GM23338 (cell line): ENCODE measurements at regions not wholly inside any gene's neighbourhood (a gene's known extent, or its start where the extent isn't known, plus 50 kb on each side); places are given as distances from the start of the nearest gene placed in this dataset.

Source experiments
- ATAC-seq: fragments of 200-7000 bp; cut with Tn5 transposase; 3 replicates; pipeline ENCODE4 v1.9.1; 2020
- DNase-seq: peaks from one replicate; pipeline ENCODE4 v3.0.0-alpha.2; 2015; ENCODE audit warnings: low spot score
- H2AFZ ChIP-seq: fragments of 200-600 bp; sonication (generic); 2 replicates; pipeline ENCODE4 v1.8.0; 2016; ENCODE audit warnings: antibody characterized with exemption, mild to moderate bottlenecking, moderate library complexity
- H3F3A ChIP-seq: fragments of 200-600 bp; sonication (generic); replicated peaks from 2 replicates; pipeline ENCODE4 v1.8.0; 2017; ENCODE audit warnings: antibody characterized with exemption, mixed run types, low read depth
- H3K27ac ChIP-seq: fragments of 200-600 bp; sonication (generic); 2 replicates; pipeline ENCODE4 v1.6.1; 2016; ENCODE audit warnings: low read depth
- H3K27me3 ChIP-seq: fragments of 200-600 bp; sonication (generic); 2 replicates; pipeline ENCODE4 v1.8.0; 2016; ENCODE audit warnings: mild to moderate bottlenecking, mixed run types, moderate library complexity; ENCODE audit not compliant: insufficient read depth
- H3K36me3 ChIP-seq: fragments of 200-600 bp; sonication (generic); 2 replicates; pipeline ENCODE4 v1.8.0; 2016; ENCODE audit warnings: mild to moderate bottlenecking; ENCODE audit not compliant: insufficient read depth
- H3K4me1 ChIP-seq: fragments of 200-600 bp; sonication (generic); 2 replicates; pipeline ENCODE4 v1.8.0; 2016; ENCODE audit warnings: mild to moderate bottlenecking, moderate library complexity; ENCODE audit not compliant: insufficient read depth
- H3K4me2 ChIP-seq: fragments of 200-600 bp; sonication (generic); 2 replicates; pipeline ENCODE4 v1.7.1; 2017; ENCODE audit warnings: mixed run types
- H3K4me3 ChIP-seq: fragments of 200-600 bp; sonication (generic); 2 replicates; pipeline ENCODE4 v1.6.1; 2016; ENCODE audit warnings: mixed run types
- H3K79me2 ChIP-seq: fragments of 200-600 bp; sonication (generic); replicated peaks from 2 replicates; pipeline ENCODE4 v1.8.0; 2017; ENCODE audit warnings: mild to moderate bottlenecking; ENCODE audit not compliant: insufficient read depth
- H3K9me2 ChIP-seq: fragments of 200-600 bp; sonication (generic); 2 replicates; pipeline ENCODE4 v1.8.0; 2017; ENCODE audit not compliant: insufficient read depth
- H4K20me1 ChIP-seq: fragments of 200-600 bp; sonication (generic); replicated peaks from 2 replicates; pipeline ENCODE4 v1.8.0; 2017; ENCODE audit warnings: mild to moderate bottlenecking; ENCODE audit not compliant: insufficient read depth
- H3K27ac Mint-ChIP-seq: 2 replicates; pipeline ENCODE4 v1.8.0; 2020; ENCODE audit warnings: inconsistent platforms, mild to moderate bottlenecking, moderate library complexity, mixed read lengths
- H3K27me3 Mint-ChIP-seq: 3 replicates; pipeline ENCODE4 v1.8.0; 2022; ENCODE audit warnings: low read depth, mild to moderate bottlenecking, moderate library complexity, mixed read lengths, inconsistent platforms; ENCODE audit not compliant: insufficient read depth, poor library complexity
- H3K36me3 Mint-ChIP-seq: 3 replicates; pipeline ENCODE4 v1.8.0; 2021; ENCODE audit warnings: low read depth, mild to moderate bottlenecking, inconsistent platforms, moderate library complexity, mixed read lengths
- H3K4me1 Mint-ChIP-seq: 3 replicates; pipeline ENCODE4 v1.8.0; 2020; ENCODE audit warnings: mild to moderate bottlenecking, inconsistent platforms, mixed read lengths
- H3K4me3 Mint-ChIP-seq: 3 replicates; pipeline ENCODE4 v1.8.0; 2021; ENCODE audit warnings: moderate library complexity, mild to moderate bottlenecking, inconsistent platforms, mixed read lengths
- H3K9me3 Mint-ChIP-seq: 3 replicates; pipeline ENCODE4 v1.8.0; 2020; ENCODE audit warnings: moderate library complexity, mild to moderate bottlenecking, inconsistent platforms, mixed read lengths
- CREB1 ChIP-seq: fragments of 250-450 bp; sonication (Bioruptor Pico); IDR thresholded peaks from 2 replicates; pipeline ENCODE4 v1.5.0; 2020; ENCODE audit warnings: low read depth, mild to moderate bottlenecking, moderate library complexity
- JUNB ChIP-seq: IDR thresholded peaks from one replicate; pipeline ENCODE4 v1.6.1; 2016; ENCODE audit warnings: antibody characterized with exemption; ENCODE audit not compliant: unreplicated experiment
- ZNF331 ChIP-seq: fragments of 250-450 bp; sonication (Bioruptor Pico); IDR thresholded peaks from 2 replicates; pipeline ENCODE4 v1.5.0; 2020; ENCODE audit warnings: low read depth, mild to moderate bottlenecking, moderate library complexity
- TF ChIP-seq, protein P1 (sequence below), 2 experiments: fragments of 200-600 bp in 1 of 2; sonication (generic) in 1 of 2; conservative IDR thresholded peaks; 2 replicates each; pipeline versions ENCODE4 v1.5.1 to v1.6.1; 2016 to 2017; ENCODE audit warnings: antibody characterized with exemption in 2 of 2, low read depth in 2 of 2, mild to moderate bottlenecking in 2 of 2, moderate library complexity in 1 of 2
- TF ChIP-seq, protein P2 (sequence below): IDR thresholded peaks from one replicate; pipeline ENCODE4 v1.6.1; 2018; ENCODE audit warnings: antibody characterized with exemption; ENCODE audit not compliant: unreplicated experiment

DNA sequence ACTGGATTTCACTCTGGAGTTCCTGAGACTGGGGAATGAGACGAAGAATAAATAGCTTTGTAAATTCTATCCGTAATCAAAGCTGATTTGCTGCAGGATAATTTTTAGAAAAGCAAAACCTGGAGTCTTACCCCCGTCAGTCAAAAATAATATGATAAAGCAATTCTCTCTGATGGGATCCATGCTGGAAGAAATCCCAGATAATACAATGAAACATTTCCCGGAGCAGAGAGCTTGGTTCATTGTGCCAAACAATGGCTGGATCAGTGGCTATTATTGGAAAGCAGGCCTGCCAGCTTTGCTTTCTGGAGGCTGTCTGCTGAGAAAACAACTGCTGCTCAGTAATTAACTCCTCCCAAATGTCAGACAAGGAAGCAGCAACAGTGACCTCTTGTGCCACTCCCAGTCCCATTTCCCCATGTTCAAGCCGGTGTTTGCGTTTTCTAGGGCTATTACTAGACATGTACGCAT lies 609.4 kb upstream of the PCDH15 start:
- Histone ChIP-seq H3F3A (no peaks in the 10 kb centered on the region), H3K4me2 (no peak overlapping the region), H3K36me3 (no peaks in the 10 kb centered on the region), H2AFZ (no peak overlapping the region), H3K79me2 (no peaks in the 10 kb centered on the region), H3K4me3 (no peak overlapping the region), H3K27me3 (no peaks in the 10 kb centered on the region), H3K9me2 (no peaks in the 10 kb centered on the region), H3K27ac (no peak overlapping the region), H4K20me1 (no peaks in the 10 kb centered on the region), H3K4me1 (no peaks in the 10 kb centered on the region)
- Mint-ChIP-seq H3K36me3 (no peaks in the 10 kb centered on the region), H3K27me3 (peaks cover 3% of the 10 kb centered on the region), H3K9me3 (no peaks in the 10 kb centered on the region), H3K4me3 (no peak overlapping the region), H3K4me1 (no peaks in the 10 kb centered on the region), H3K27ac (no peak overlapping the region)
- DNase-seq (peak; percentile 54), ATAC-seq (peak; percentile 86)
- TF ChIP-seq, protein P1, sequence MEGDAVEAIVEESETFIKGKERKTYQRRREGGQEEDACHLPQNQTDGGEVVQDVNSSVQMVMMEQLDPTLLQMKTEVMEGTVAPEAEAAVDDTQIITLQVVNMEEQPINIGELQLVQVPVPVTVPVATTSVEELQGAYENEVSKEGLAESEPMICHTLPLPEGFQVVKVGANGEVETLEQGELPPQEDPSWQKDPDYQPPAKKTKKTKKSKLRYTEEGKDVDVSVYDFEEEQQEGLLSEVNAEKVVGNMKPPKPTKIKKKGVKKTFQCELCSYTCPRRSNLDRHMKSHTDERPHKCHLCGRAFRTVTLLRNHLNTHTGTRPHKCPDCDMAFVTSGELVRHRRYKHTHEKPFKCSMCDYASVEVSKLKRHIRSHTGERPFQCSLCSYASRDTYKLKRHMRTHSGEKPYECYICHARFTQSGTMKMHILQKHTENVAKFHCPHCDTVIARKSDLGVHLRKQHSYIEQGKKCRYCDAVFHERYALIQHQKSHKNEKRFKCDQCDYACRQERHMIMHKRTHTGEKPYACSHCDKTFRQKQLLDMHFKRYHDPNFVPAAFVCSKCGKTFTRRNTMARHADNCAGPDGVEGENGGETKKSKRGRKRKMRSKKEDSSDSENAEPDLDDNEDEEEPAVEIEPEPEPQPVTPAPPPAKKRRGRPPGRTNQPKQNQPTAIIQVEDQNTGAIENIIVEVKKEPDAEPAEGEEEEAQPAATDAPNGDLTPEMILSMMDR (conservative IDR thresholded peaks at IDR 0.05; ENCODE audit: low read depth in 2 of 2), result peak; percentile 42 to 68
- no peak for TF ChIP-seq CREB1 (CRISPR knock-in tag)

DNA sequence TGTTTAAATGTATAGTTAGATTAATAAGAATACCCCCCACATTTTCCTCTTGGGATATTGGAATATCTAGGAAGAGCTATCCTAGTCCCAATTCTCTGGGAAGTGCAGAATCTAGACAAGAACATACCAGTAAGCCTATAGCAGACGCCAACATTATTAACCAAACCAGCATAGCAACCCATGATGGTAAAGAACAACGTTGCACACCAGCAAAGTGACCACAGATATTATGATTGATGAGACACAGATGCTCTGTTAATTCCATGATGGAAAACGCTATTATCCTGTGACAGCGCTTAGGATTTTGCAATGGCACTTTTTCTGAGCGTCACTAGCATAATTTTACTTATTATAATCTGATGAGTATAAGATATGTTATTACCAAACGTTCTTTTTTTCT lies 603.1 kb upstream of the PCDH15 start:
- DNase-seq (no peak), ATAC-seq (no peak)
- Histone ChIP-seq H3K4me3 (no peak overlapping the region), H3F3A (no peaks in the 10 kb centered on the region), H4K20me1 (no peaks in the 10 kb centered on the region), H3K36me3 (no peaks in the 10 kb centered on the region), H3K9me2 (no peaks in the 10 kb centered on the region), H3K79me2 (no peaks in the 10 kb centered on the region), H3K4me1 (peaks cover 9% of the 10 kb centered on the region; the same call in 1 of the 2 replicates), H3K27ac (no peak overlapping the region), H2AFZ (no peak overlapping the region), H3K4me2 (no peak overlapping the region), H3K27me3 (no peaks in the 10 kb centered on the region)
- Mint-ChIP-seq H3K9me3 (no peaks in the 10 kb centered on the region), H3K36me3 (no peaks in the 10 kb centered on the region), H3K4me1 (peaks cover 11% of the 10 kb centered on the region), H3K4me3 (no peak overlapping the region), H3K27me3 (no peaks in the 10 kb centered on the region), H3K27ac (no peak overlapping the region)
- TF ChIP-seq, protein P2, sequence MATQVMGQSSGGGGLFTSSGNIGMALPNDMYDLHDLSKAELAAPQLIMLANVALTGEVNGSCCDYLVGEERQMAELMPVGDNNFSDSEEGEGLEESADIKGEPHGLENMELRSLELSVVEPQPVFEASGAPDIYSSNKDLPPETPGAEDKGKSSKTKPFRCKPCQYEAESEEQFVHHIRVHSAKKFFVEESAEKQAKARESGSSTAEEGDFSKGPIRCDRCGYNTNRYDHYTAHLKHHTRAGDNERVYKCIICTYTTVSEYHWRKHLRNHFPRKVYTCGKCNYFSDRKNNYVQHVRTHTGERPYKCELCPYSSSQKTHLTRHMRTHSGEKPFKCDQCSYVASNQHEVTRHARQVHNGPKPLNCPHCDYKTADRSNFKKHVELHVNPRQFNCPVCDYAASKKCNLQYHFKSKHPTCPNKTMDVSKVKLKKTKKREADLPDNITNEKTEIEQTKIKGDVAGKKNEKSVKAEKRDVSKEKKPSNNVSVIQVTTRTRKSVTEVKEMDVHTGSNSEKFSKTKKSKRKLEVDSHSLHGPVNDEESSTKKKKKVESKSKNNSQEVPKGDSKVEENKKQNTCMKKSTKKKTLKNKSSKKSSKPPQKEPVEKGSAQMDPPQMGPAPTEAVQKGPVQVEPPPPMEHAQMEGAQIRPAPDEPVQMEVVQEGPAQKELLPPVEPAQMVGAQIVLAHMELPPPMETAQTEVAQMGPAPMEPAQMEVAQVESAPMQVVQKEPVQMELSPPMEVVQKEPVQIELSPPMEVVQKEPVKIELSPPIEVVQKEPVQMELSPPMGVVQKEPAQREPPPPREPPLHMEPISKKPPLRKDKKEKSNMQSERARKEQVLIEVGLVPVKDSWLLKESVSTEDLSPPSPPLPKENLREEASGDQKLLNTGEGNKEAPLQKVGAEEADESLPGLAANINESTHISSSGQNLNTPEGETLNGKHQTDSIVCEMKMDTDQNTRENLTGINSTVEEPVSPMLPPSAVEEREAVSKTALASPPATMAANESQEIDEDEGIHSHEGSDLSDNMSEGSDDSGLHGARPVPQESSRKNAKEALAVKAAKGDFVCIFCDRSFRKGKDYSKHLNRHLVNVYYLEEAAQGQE, result no peak
- no peak for TF ChIP-seq ZNF331
- no peak for TF ChIP-seq JUNB
- TF ChIP-seq, protein P1 (conservative IDR thresholded peaks at IDR 0.05; ENCODE audit: low read depth in 2 of 2), result no peak
